Testis (tissue), 2 donors: ENCODE measurements at regions not wholly inside any gene's neighbourhood (a gene's known extent, or its start where the extent isn't known, plus 50 kb on each side); places are given as distances from the start of the nearest gene placed in this dataset.

Experiments
- POLR2A ChIP-seq: fragments of 450-650 bp; IDR thresholded peaks from one replicate; pipeline ENCODE4 v1.6.1; 2017; ENCODE audit warnings: antibody characterized with exemption, mild to moderate bottlenecking, moderate library complexity
- TF ChIP-seq, protein P1 (sequence below), 3 experiments: fragments of 450-650 bp in 2 of 3; fragments of 200-600 bp in 1 of 3; sonication (generic) in 1 of 3; IDR thresholded peaks; one replicate each; pipeline ENCODE4 v1.5.1; 2016 to 2019; ENCODE audit warnings: antibody characterized with exemption in 3 of 3, mild to moderate bottlenecking in 2 of 3, moderate library complexity in 1 of 3

DNA sequence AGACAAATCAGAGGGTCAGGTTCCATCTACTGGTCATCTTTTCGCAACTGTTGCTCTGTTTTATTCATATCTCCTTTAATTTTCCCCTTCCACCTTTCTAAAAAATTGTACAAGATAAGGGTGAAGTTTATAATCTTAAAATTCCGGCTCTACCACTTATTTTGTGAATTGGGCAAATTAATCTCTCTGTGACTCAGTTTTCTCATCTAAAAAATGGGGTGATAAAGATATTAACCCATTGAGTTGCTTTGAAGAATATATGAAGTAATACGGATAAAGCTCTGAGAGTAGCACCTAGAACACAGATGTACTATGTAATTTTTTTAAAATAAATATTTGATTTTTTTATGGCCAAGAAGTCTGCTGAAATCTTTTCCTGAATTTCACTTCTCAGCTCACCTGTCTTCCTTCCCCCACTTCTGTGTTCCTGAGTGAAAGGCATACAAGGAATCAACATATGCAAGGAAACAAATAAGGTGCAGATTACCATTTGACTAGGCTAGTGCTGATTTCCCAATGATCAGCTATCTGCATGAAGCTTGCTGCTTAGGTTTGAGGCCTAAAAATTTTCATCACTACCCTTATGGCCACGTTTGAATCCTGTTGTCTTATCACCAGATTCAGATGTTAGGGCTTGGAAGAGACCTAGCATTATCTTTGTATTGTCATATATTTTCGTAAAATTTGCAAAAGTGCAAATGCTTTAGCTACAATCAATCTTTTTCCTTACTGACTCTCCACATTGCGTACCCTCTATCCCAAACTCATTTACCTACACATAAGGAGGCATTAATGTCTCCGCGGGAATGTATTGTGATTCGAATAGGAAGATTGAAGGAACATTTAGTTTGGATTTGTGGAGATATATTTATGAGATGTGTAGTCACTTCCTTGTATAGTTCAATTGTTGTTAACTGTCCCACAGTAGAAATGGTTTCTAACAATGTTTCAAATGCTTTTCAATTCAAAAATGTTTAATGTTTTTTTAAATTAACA, 718.3 kb upstream of the PTBP2 start:
- TF ChIP-seq POLR2A = no peak
- TF ChIP-seq, protein P1, sequence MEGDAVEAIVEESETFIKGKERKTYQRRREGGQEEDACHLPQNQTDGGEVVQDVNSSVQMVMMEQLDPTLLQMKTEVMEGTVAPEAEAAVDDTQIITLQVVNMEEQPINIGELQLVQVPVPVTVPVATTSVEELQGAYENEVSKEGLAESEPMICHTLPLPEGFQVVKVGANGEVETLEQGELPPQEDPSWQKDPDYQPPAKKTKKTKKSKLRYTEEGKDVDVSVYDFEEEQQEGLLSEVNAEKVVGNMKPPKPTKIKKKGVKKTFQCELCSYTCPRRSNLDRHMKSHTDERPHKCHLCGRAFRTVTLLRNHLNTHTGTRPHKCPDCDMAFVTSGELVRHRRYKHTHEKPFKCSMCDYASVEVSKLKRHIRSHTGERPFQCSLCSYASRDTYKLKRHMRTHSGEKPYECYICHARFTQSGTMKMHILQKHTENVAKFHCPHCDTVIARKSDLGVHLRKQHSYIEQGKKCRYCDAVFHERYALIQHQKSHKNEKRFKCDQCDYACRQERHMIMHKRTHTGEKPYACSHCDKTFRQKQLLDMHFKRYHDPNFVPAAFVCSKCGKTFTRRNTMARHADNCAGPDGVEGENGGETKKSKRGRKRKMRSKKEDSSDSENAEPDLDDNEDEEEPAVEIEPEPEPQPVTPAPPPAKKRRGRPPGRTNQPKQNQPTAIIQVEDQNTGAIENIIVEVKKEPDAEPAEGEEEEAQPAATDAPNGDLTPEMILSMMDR (IDR thresholded peaks at IDR 0.05) = no peak
